T47D (cell line): ENCODE measurements at regions not wholly inside any gene's neighbourhood (a gene's known extent, or its start where the extent isn't known, plus 50 kb on each side); places are given as distances from the start of the nearest gene placed in this dataset.
A peak's percentile ranks its signal among the peaks of the same experiment; 100 is the strongest.

ENCODE experiments used
- DNase-seq, 2 experiments: peaks; one replicate each; pipeline versions ENCODE4 v3.0.0 to v3.0.0-alpha.2; 2011 to 2012; ENCODE audit warnings: low read depth in 1 of 2, low spot score in 1 of 2
- JUND ChIP-seq: IDR thresholded peaks from 2 replicates; pipeline ENCODE4 v1.6.1; 2012; ENCODE audit warnings: low read depth
- in situ Hi-C: cut with HindIII; loops from 2 replicates; pipeline ENCODE4 v1.10.0; 2016; ENCODE audit warnings: low sequenced_read_pairs, low pct_unique_long_range_greater_than_20kb

GRCh38 chr4:157997296-157997695 lies 175.5 kb downstream of the GASK1B start:
- DNase-seq = peak in 1 of 2 experiments; percentile 2
- in situ Hi-C loops = no loop called here
- no peak for TF ChIP-seq JUND

GRCh38 chr4:157996061-157997028 lies 176.5 kb downstream of the GASK1B start:
- TF ChIP-seq JUND = no peak
- no peak for DNase-seq
- in situ Hi-C loops = no loop called here

GRCh38 chr4:157994863-157995262 lies 178.0 kb downstream of the GASK1B start:
- in situ Hi-C loops = no loop called here
- 0 out of 2 replicates have a peak, but pooled peaks have one; percentile 29 for TF ChIP-seq JUND
- peak in 1 of 2 experiments; percentile 57 for DNase-seq

- in situ Hi-C loops = no loop called here
- peak in 1 of 2 experiments; percentile 22 for DNase-seq
- no peak for TF ChIP-seq JUND
These were observed 179.6 kb downstream of the GASK1B start for GRCh38 chr4:157992948-157993839.

GRCh38 chr4:157992038-157992705 lies 180.7 kb downstream of the GASK1B start:
- peak in 1 of 2 experiments; percentile 66 for DNase-seq
- TF ChIP-seq JUND = no peak
- in situ Hi-C loops = no loop called here

GRCh38 chr4:157988641-157989040 lies 184.2 kb downstream of the GASK1B start:
- in situ Hi-C loops = no loop called here
- no peak for DNase-seq

GRCh38 chr4:157984285-157984911 lies 188.4 kb downstream of the GASK1B start:
- no peak for TF ChIP-seq JUND
- in situ Hi-C loops = no loop called here
- no peak for DNase-seq

More at GRCh38 chr4:157988641-157989040, 184.2 kb downstream of the GASK1B start:
- no peak for TF ChIP-seq JUND

- TF ChIP-seq JUND = no peak
- in situ Hi-C loops = no loop called here
These were observed 189.5 kb downstream of the GASK1B start for GRCh38 chr4:157983300-157983699.

GRCh38 chr4:157980158-157980557 lies 192.7 kb downstream of the GASK1B start:
- no peak for TF ChIP-seq JUND
- in situ Hi-C loops = no loop called here
- DNase-seq = no peak

More at GRCh38 chr4:157983300-157983699, 189.5 kb downstream of the GASK1B start:
- no peak for DNase-seq

- DNase-seq = peak; percentile 4 to 73
- TF ChIP-seq JUND = no peak
- in situ Hi-C loops = no loop called here
These were observed 194.0 kb downstream of the GASK1B start for GRCh38 chr4:157978680-157979361.

- TF ChIP-seq JUND = no peak
- in situ Hi-C loops = no loop called here
- DNase-seq = no peak
These were observed 195.7 kb downstream of the GASK1B start for GRCh38 chr4:157977086-157977485.
